ENCODE measurements at regions not wholly inside any gene's neighbourhood (a gene's known extent, or its start where the extent isn't known, plus 50 kb on each side); places are given as distances from the start of the nearest gene placed in this dataset.
A peak's percentile ranks its signal among the peaks of the same experiment; 100 is the strongest.

DNA sequence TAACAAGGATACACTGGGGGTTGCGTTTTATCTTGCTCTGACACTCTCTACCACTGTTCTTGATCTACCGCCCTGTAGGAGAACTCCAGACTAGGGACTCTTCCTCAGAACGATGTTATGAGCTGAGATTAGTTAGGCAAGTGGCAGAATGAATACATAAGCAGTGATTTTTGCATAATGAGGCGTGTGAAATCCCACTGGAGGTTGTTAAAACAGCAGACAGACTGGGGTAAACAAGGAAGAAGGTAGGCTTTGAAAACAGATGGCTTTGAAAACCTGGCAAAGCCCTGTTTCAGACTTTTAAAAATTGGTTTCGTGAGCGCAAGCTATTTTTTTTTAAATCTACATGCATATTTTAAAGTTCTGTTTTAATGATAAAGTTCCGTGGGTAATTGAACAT, 785.2 kb downstream of the TYW1 start:
- no peaks in the 10 kb centered on the region for H3K36me3 ChIP-seq (ENCODE audit: control insufficient read depth, insufficient read depth, low read length)
- H3K27me3 ChIP-seq (ENCODE audit: control insufficient read depth, insufficient read depth, low read length), result no peaks in the 10 kb centered on the region
- H3K4me1 ChIP-seq (ENCODE audit: control insufficient read depth, insufficient read depth, low read length), result no peaks in the 10 kb centered on the region
- H3K27ac ChIP-seq (ENCODE audit: low read depth, low read length), result no peak overlapping the region
- WGBS (ENCODE audit: insufficient coverage), result 67% methylated on average over 5 of the region's 7 CpGs
- H3K4me3 ChIP-seq (ENCODE audit: low read depth, low read length), result no peak overlapping the region
- no peaks in the 10 kb centered on the region for H3K9me3 ChIP-seq (ENCODE audit: control insufficient read depth, insufficient read depth, low read length)
- DNase-seq (ENCODE audit: low read depth in 4 of 6, low spot score in 6 of 6), result peak in 2 of 6 donors; percentile 65 to 79

DNA sequence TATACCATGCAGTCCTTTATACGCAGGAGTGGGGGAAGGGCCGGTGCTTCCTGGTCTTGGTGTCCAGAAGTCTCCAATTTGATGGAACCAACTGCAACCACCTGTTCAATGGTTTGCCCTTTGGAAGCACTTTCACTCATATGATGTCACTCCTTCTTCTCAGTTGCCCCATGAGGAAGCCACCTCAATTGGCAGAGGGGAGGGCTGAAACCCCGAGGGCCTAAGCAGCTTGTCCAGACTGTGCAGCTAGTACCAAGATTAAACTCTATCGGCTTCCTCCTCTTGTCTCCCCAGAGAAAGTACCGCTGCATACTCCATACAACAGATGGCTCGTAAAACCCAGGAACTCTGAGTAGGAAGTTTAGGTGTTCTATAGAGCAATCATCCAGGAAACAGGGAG, 789.4 kb downstream of the TYW1 start:
- Histone ChIP-seq H3K36me3 (ENCODE audit: control insufficient read depth, insufficient read depth, low read length) (no peaks in the 10 kb centered on the region), H3K27ac (ENCODE audit: low read depth, low read length) (no peak overlapping the region), H3K9me3 (ENCODE audit: control insufficient read depth, insufficient read depth, low read length) (no peaks in the 10 kb centered on the region), H3K4me3 (ENCODE audit: low read depth, low read length) (no peak overlapping the region), H3K27me3 (ENCODE audit: control insufficient read depth, insufficient read depth, low read length) (no peaks in the 10 kb centered on the region), H3K4me1 (ENCODE audit: control insufficient read depth, insufficient read depth, low read length) (no peaks in the 10 kb centered on the region)
- 100% methylated on average over 3 of the region's 6 CpGs for WGBS (ENCODE audit: insufficient coverage)
- DNase-seq (ENCODE audit: low read depth in 4 of 6, low spot score in 6 of 6), result no peak

DNA sequence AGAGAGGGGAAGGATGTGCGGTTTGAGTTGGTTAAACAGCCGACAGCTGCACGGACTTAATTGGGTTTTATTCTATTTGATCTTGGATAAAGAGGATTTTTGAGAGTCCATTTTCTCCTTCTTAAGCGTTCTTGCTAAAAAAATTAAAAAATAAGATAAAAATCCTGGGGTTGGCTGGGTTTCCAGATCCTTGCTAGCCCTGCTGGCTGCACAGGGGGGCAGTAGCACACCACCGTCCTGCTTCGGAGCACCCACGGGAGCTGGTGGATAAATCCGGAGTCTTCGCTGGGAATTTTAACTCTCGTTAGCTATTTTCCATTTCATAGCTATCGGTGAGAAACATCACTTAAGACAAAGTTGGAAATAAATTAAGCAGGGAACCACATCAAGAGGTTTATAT, 792.0 kb downstream of the TYW1 start:
- no peak overlapping the region for H3K27ac ChIP-seq (ENCODE audit: low read depth, low read length)
- peak in 2 of 6 donors; percentile 69 to 85 for DNase-seq (ENCODE audit: low read depth in 4 of 6, low spot score in 6 of 6)
- no peak overlapping the region for H3K4me3 ChIP-seq (ENCODE audit: low read depth, low read length)
- 60% methylated on average over 5 of the region's 11 CpGs for WGBS (ENCODE audit: insufficient coverage)
- H3K27me3 ChIP-seq (ENCODE audit: control insufficient read depth, insufficient read depth, low read length), result no peaks in the 10 kb centered on the region
- H3K36me3 ChIP-seq (ENCODE audit: control insufficient read depth, insufficient read depth, low read length), result no peaks in the 10 kb centered on the region
- H3K9me3 ChIP-seq (ENCODE audit: control insufficient read depth, insufficient read depth, low read length), result no peaks in the 10 kb centered on the region
- no peaks in the 10 kb centered on the region for H3K4me1 ChIP-seq (ENCODE audit: control insufficient read depth, insufficient read depth, low read length)

DNA sequence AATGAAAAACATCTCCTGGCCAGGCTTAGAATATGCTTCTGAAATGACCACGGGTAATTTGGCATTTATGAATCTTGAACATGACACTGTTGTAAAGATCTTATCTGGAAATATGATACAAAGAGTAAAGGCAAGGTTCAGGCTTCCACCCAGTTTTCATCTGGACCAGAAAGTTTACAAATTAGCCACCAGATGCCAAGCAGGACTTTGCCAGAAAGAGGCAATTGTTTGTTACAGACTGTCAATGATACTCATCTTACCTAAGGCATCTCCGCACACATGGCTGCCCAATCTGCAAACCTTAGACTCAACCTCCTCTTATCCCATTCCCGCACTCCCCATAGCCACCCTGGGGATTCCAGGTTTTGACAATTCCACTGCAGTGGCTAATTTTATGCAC, 795.3 kb downstream of the TYW1 start:
- Histone ChIP-seq H3K27me3 (ENCODE audit: control insufficient read depth, insufficient read depth, low read length) (no peaks in the 10 kb centered on the region), H3K4me3 (ENCODE audit: low read depth, low read length) (no peak overlapping the region), H3K27ac (ENCODE audit: low read depth, low read length) (no peak overlapping the region), H3K36me3 (ENCODE audit: control insufficient read depth, insufficient read depth, low read length) (no peaks in the 10 kb centered on the region), H3K4me1 (ENCODE audit: control insufficient read depth, insufficient read depth, low read length) (no peaks in the 10 kb centered on the region), H3K9me3 (ENCODE audit: control insufficient read depth, insufficient read depth, low read length) (no peaks in the 10 kb centered on the region)
- 91% methylated on average over 3 of the region's 3 CpGs for WGBS (ENCODE audit: insufficient coverage)
- no peak for DNase-seq (ENCODE audit: low read depth in 4 of 6, low spot score in 6 of 6)

DNA sequence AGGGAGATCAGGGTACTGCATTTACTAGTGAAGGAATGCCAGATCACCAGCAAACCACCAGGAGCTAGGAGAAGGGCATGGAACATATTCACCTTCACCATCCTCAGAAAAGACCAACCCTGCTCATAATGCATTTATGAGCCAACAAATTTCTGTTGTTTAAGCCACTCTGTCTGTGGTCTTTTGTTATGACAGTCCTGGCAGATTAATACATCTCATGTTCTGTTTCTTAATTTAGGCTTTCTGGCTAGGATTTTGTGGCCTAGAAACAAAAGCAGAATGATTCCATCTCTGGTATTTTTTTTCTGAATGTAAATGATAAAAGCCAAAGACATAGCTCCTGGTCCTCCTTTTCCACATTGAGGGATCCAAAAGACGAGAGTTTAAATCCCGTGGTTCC, 797.9 kb downstream of the TYW1 start:
- WGBS (ENCODE audit: insufficient coverage), result no CpG with 5 or more reads among the region's 2 CpGs
- DNase-seq (ENCODE audit: low read depth in 4 of 6, low spot score in 6 of 6), result no peak
- no peak overlapping the region for H3K4me3 ChIP-seq (ENCODE audit: low read depth, low read length)
- no peaks in the 10 kb centered on the region for H3K4me1 ChIP-seq (ENCODE audit: control insufficient read depth, insufficient read depth, low read length)
- H3K36me3 ChIP-seq (ENCODE audit: control insufficient read depth, insufficient read depth, low read length), result no peaks in the 10 kb centered on the region
- H3K9me3 ChIP-seq (ENCODE audit: control insufficient read depth, insufficient read depth, low read length), result no peaks in the 10 kb centered on the region
- no peak overlapping the region for H3K27ac ChIP-seq (ENCODE audit: low read depth, low read length)
- H3K27me3 ChIP-seq (ENCODE audit: control insufficient read depth, insufficient read depth, low read length), result no peaks in the 10 kb centered on the region

DNA sequence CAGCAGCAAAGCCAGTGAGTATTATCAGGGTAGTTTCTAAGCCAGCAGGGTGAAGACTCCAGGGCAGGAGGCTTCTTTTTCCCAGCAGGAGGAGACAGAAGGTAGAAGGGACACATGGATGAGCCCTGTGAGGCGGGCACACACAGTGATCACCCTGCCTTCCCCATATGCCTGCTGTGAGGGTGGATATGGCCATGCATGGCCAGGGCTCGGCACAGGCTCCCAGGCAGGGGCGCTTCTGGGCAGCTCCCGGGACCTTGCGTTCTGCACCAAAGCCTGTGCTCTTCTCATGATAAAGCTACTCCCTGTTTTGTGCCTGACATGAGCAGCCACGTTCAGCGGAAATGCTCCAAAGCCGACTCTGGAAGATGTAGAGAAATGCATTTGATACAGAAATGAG, 807.2 kb downstream of the TYW1 start:
- no peak for DNase-seq (ENCODE audit: low read depth in 4 of 6, low spot score in 6 of 6)
- Histone ChIP-seq H3K4me3 (ENCODE audit: low read depth, low read length) (no peak overlapping the region), H3K27me3 (ENCODE audit: control insufficient read depth, insufficient read depth, low read length) (no peaks in the 10 kb centered on the region), H3K36me3 (ENCODE audit: control insufficient read depth, insufficient read depth, low read length) (no peaks in the 10 kb centered on the region), H3K4me1 (ENCODE audit: control insufficient read depth, insufficient read depth, low read length) (no peaks in the 10 kb centered on the region), H3K9me3 (ENCODE audit: control insufficient read depth, insufficient read depth, low read length) (no peaks in the 10 kb centered on the region), H3K27ac (ENCODE audit: low read depth, low read length) (no peak overlapping the region)
- WGBS (ENCODE audit: insufficient coverage), result 90% methylated on average over 7 of the region's 8 CpGs

DNA sequence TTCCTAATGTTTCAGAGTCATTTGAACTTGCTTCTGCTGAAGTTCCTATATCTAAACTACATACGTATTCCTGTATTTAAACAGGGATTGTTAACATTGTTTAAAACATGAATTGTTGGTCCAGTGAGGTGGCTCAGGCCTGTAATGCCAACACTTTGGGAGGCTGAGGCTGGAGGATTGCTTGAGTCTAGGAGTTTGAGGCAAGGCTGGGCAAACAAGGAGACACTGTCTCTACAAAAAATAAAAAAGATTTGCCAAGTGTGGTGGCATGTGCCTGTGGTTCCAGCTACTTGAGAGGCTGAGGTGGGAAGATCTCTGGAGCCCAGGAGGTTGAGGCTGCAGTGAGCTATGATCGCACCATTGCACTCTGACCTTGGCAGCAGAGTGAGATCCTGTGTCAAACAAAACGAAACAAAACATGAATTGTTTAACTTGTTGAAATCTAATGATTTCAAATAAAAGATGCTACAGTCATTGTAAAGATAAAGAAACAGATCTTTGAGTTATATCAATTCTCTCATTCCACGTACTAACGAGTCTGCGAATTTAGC, 809.4 kb downstream of the TYW1 start:
- WGBS (ENCODE audit: insufficient coverage), result 80% methylated on average over 2 of the region's 6 CpGs
- no peaks in the 10 kb centered on the region for H3K4me1 ChIP-seq (ENCODE audit: control insufficient read depth, insufficient read depth, low read length)
- H3K27ac ChIP-seq (ENCODE audit: low read depth, low read length), result no peak overlapping the region
- no peaks in the 10 kb centered on the region for H3K36me3 ChIP-seq (ENCODE audit: control insufficient read depth, insufficient read depth, low read length)
- no peaks in the 10 kb centered on the region for H3K27me3 ChIP-seq (ENCODE audit: control insufficient read depth, insufficient read depth, low read length)
- no peaks in the 10 kb centered on the region for H3K9me3 ChIP-seq (ENCODE audit: control insufficient read depth, insufficient read depth, low read length)
- no peak overlapping the region for H3K4me3 ChIP-seq (ENCODE audit: low read depth, low read length)
- DNase-seq (ENCODE audit: low read depth in 4 of 6, low spot score in 6 of 6), result no peak

DNA sequence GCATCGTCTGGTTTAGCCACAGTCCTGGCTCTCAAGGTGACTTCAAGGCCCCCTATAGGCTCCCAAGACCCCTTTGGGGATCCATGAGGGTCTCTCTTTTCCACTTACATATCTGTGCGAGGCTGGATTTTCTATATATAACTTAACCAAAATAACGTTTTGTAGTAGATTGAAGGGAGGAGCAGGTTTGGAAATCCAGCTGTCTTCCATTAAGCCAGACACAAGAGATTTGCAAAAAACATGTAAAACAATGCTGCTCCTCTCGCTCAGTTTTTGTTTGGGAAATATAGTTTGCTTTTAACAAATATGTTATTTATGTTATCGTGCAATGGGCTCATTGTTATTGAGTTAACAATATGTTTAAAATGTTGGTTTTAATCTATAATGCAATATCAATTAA, 811.2 kb downstream of the TYW1 start:
- no peaks in the 10 kb centered on the region for H3K27me3 ChIP-seq (ENCODE audit: control insufficient read depth, insufficient read depth, low read length)
- no peak for DNase-seq (ENCODE audit: low read depth in 4 of 6, low spot score in 6 of 6)
- no CpG with 5 or more reads among the region's 5 CpGs for WGBS (ENCODE audit: insufficient coverage)
- H3K4me3 ChIP-seq (ENCODE audit: low read depth, low read length), result no peak overlapping the region
- H3K36me3 ChIP-seq (ENCODE audit: control insufficient read depth, insufficient read depth, low read length), result no peaks in the 10 kb centered on the region
- no peak overlapping the region for H3K27ac ChIP-seq (ENCODE audit: low read depth, low read length)
- no peaks in the 10 kb centered on the region for H3K9me3 ChIP-seq (ENCODE audit: control insufficient read depth, insufficient read depth, low read length)
- H3K4me1 ChIP-seq (ENCODE audit: control insufficient read depth, insufficient read depth, low read length), result no peaks in the 10 kb centered on the region

DNA sequence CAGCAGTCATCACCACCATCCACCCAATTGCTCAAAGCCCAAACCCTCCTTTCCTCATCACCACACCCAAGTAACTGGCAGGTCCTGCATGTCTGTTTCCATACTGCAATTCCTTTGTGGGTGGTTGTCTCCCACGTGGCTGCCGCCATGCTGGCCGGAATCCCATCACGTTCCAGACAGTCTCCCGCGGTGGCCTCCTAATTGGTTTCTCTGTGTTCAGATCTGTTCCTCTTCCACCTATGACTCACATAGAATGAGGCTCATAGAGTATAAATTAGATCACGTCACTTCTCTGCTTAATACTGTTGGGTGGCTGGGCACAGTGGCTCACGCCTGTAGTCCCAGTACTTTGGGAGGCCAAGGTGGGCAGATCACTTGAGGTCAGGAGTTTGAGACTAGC, 813.0 kb downstream of the TYW1 start:
- no peak for DNase-seq (ENCODE audit: low read depth in 4 of 6, low spot score in 6 of 6)
- Histone ChIP-seq H3K36me3 (ENCODE audit: control insufficient read depth, insufficient read depth, low read length) (no peaks in the 10 kb centered on the region), H3K9me3 (ENCODE audit: control insufficient read depth, insufficient read depth, low read length) (no peaks in the 10 kb centered on the region), H3K4me3 (ENCODE audit: low read depth, low read length) (no peak overlapping the region), H3K27me3 (ENCODE audit: control insufficient read depth, insufficient read depth, low read length) (no peaks in the 10 kb centered on the region), H3K27ac (ENCODE audit: low read depth, low read length) (no peak overlapping the region), H3K4me1 (ENCODE audit: control insufficient read depth, insufficient read depth, low read length) (no peaks in the 10 kb centered on the region)
- 98% methylated on average over 4 of the region's 8 CpGs for WGBS (ENCODE audit: insufficient coverage)

DNA sequence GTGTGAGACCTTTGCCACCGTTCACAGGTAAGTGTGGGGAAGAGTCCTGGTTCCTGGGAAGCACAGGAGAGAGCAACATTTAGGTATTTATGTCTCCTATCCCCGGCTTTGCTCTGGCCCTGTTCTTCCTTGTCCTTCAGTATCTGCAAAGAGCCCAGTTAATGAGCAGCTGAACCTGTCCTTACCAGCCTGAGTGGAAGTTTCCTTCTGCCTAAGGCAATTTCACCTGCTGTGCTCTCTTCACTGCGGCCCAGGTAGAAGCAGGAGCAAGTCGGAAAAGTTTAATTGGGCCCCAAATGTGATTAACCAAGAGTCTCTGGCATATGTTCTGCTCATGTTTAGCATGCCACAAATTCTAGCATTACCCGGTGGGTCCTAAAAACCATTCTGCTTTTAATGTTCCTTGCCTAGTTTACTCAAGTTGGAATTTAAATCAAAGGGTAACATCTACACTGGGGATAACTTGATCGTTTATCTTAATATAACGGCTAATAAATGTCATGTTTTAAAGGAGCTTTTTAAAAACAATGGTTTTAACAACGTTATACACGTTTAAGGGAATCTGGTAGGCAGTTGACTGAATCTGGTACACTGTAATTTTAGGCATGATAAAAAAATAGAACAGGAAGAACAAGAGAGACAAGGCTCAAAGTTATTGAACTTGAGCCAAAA, 817.1 kb downstream of the TYW1 start:
- H3K4me1 ChIP-seq (ENCODE audit: control insufficient read depth, insufficient read depth, low read length), result no peaks in the 10 kb centered on the region
- 78% methylated on average over 5 of the region's 9 CpGs for WGBS (ENCODE audit: insufficient coverage)

More for the DNA sequence above, 817.1 kb downstream of the TYW1 start:
- H3K27ac ChIP-seq (ENCODE audit: low read depth, low read length), result no peak overlapping the region
- no peaks in the 10 kb centered on the region for H3K9me3 ChIP-seq (ENCODE audit: control insufficient read depth, insufficient read depth, low read length)
- H3K36me3 ChIP-seq (ENCODE audit: control insufficient read depth, insufficient read depth, low read length), result no peaks in the 10 kb centered on the region
- no peaks in the 10 kb centered on the region for H3K27me3 ChIP-seq (ENCODE audit: control insufficient read depth, insufficient read depth, low read length)
- H3K4me3 ChIP-seq (ENCODE audit: low read depth, low read length), result no peak overlapping the region
- DNase-seq (ENCODE audit: low read depth in 4 of 6, low spot score in 6 of 6), result peak in 1 of 6 donors; percentile 54

Measured in spinal cord (tissue), 9 donors.